HG03196 (cell line): ENCODE measurements at regions not wholly inside any gene's neighbourhood (a gene's known extent, or its start where the extent isn't known, plus 50 kb on each side); places are given as distances from the start of the nearest gene placed in this dataset.

Experiments used
- ATAC-seq: cut with Tn5 transposase; IDR thresholded peaks from one replicate; pipeline ENCODE4 v1.9.1; 2021; ENCODE audit not compliant: unreplicated experiment

DNA sequence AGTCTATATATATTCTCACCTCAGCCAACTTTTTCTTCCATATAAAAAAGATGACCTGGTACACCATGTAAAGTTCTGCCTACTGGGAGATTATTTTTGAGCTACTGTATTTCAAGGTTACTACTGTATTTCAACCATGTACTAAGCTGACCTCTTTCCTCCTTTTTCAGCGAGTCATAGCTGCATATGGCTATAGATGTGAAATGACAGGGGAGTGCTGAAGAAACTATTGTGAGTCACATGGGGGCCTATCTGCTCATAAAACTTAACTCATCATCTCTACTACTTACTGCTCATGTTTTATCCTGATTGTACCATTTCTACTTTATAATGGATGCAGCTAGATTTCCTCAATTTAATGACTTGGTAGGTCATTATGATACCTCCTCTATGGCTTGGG, 571.4 kb upstream of the ATP2B1 start:
- ATAC-seq, result peak; percentile 31

DNA sequence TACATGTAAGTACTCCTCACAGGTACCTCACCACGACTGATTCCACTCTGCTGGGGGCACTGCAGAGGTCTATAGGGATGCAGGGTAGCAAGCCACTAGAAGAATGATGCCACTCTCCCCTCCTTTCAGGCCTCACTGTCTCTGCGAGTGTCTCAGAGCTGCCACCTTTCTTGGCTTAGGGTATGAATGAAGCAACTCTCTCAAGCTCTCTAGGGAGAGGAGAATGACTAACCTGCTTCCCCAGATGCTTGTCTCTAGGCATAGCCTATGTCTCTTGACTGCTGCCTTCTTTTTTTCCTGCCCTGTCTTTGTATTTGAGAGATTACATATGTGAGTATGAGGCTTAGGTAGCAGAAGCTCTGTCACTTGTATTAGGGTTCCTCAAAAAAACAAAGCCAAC, 566.5 kb upstream of the ATP2B1 start:
- ATAC-seq, result no peak

DNA sequence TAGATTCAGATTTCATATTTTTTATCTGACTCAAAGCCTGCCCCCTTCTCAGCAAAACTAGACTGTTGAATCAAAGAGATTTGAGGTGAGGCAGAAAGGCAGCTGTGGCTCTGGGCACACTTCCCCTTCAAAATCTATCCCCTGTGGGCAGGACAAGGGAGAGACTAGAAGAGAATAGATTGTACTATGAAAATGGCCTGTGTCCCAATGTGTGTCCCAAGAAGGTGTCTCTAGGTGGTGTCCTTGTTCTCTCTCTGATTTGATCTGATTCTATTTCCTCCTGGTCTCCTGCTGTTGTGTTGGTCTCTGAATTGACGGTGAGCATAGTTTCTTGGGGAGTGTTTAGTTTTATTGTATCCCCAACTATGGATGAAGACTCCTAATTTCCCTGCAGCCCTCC, 565.8 kb upstream of the ATP2B1 start:
- no peak for ATAC-seq

DNA sequence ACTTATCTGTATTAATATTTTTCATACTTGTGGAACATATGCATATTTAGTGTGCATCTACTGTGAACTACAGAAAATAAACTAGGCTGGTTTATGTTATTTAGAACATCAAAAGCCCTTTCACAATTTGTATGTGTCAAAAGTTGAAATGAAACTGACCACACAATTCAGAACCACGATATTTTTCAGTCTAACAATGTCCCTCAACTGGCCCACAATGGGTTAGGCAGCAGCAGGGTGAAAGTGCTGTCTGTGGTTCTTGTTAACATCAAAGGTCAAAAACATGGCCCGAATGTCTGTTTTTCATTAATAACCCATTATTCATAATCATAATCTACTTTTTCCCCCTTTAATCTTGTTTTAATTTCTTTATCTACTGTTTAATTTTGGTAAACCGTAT, 559.9 kb upstream of the ATP2B1 start:
- ATAC-seq, result no peak

DNA sequence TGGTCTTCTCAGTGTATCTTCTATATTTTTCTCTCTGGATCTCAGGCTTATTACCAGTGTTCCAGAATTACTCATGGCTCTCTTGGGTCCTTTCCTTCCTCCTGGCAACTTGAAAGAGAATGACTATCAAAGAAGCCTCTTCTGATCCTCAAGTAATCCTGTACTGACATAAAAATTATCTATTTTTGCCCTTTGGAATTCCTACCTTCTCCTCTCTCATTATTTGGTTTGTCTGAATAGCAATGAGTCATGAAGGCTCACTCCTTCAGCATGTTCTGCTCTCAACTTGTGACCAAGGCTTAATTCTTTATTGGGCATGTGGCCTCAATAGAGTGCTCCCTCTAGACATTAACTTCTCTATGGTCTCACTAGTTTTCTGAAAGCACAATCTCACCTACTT, 553.6 kb upstream of the ATP2B1 start:
- no peak for ATAC-seq

DNA sequence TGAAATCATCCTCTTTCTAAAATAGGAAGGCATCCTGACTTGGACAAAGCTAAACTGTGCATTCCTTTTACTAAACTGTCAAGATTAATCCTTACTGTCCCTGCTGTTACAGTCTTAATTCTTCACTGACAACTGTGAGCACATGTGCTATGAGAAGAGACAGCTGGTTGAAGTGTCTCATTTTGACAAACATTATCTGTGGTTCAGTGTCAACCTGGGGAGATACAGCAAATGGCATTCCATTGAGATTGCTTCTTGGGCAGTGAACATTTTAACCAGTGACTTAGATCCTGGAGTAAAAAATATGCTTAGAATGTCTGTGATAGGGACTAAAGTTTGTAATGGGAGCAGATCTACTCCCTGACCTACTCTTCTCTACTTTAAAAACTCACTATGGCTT, 552.6 kb upstream of the ATP2B1 start:
- no peak for ATAC-seq

DNA sequence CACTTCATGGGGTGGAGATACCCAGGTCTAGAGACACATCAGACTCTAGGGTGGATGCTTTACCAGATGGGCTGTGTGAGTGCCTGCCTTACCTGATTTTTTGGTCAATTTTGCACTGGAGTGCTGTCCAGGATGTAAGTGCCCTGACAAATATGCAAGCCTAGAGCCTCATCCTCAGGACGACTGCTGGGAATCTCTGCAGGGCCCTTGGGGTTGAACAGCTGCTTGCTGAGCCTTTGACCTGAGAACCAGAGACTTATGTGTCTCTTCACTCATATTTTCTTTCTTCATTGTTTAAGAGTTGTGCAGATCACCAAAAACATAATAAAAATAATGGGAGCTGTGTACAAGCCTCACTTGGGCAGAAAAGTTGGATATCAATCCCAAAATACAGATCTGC, 551.5 kb upstream of the ATP2B1 start:
- ATAC-seq, result no peak

DNA sequence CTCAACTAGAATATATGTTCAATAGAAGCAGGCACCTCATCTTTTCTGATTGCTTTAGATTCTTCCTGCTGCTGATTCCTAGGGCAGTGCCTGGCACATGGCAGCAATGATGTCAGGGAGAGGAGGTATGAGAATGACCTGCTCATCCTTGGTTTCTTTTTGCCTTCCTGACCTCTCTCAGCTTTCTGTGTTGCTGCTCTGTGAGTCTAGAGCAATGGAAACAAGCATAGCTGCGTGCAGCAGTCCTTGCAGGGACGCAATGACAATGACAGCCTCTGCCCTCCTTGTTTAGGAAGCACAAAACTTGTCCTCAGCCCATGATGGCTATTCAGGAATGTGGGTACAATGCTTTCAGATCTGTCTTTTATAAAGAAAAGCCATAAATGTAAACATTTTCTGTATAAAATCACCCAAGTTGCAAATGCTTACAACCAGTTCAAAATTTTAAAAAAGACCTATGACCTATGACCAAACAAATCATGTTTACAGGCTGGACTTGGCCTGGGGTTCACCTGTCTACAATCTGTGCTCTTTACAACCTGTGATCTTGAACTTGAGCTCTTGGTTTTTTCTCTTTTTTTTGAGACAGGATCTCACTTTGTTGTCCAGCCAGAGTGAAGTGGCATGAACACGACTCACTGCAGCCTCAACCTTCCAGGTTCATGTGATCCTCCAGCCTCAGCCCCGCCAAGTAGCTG, 549.4 kb upstream of the ATP2B1 start:
- no peak for ATAC-seq

DNA sequence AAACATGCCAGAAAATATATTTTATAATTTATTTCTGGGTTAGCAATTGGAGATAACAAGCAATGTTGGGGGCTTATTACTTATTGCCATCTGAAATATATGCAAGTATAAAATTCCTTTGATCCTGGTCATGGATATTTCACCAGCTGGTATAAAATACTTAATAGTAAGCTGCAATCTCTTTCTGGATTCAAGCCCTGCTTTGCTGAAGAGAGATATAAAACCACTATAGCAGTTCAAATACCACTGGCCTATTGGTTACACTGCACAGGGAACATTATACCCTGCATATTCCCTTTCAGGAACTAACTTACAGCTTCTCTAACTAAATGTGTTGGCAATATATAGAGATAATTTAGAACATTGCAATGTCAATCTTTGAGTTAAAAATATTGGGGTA, 546.2 kb upstream of the ATP2B1 start:
- ATAC-seq, result no peak

DNA sequence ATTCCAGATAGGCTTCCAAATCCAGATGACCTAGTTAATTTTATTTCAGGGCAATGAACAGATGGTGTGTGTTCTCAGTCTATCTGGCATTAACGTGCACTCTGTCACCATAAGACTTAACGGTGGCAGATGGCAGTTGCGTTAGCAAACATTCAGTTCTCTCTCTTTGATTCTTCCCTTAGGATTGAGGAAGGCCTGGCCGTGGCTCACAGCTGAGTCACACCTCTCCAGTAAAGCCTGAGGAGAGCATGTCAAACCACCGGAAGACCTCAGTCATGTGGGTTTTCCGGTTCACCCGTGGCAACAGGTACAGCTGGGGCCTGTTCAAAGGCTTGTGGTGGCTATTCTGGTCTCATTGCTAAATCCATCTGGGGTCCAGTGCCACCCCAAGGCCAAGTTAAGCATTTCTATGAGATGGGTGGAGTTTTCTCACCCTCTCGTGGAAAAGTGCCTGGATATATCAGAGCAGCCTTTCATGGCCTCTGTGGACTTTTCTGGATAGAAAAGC, 545.1 kb upstream of the ATP2B1 start:
- ATAC-seq, result peak; percentile 100

DNA sequence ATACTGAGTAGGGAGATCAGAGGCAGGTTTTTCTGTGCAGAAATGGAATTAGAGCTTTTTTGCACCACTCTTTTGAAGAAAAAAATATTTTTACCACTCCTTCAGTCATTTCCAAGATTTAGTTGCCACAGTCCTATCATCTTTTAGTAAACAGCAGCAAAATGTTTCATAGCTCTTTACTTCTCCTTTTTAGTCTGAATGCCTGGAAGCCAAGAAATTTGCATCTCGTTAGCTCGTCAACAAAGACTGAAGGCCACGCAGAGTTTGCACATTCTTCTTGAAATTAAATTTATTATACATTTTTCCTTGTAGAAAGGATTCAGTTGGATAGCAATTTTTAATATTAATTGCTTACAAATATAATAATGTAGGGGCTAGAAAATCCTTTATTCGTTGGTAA, 544.5 kb upstream of the ATP2B1 start:
- no peak for ATAC-seq

DNA sequence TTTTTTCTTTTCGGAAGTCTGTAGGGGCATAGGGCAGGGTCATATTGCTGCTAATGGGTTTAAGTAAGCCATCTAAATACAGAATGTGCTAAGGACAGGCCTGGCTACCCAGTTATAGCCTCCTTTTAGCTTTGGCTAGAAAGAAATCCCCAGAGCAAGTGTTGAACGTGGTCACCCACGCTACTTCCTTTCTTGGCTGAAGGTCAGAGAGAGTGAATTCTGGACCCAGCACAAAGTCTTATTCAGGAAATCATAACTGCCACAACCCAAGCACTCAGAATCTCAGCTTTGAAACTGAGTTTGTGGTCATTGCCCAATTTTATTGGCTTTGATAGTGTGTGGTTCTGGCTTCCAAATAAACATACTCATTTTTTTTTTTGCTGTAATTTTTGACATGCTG, 542.1 kb upstream of the ATP2B1 start:
- ATAC-seq, result no peak

DNA sequence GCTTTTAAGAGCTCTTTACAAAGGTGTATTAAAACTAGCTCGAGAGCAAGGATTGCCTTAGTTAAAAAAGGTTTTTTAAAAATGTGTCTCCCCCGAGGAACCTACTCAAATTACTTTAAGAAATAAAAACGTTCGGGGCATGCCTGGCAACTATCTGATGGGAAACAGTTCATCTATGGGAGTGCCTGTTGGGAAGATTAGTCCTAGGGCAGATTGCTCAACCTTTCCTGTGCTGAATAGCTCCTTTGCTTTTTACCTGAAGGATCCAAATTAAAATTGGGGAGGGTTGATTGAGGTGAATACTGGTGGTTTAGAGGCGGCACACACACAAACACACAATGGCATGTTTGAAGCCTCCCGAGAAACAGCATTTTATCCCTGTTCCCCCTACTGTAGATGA, 541.4 kb upstream of the ATP2B1 start:
- ATAC-seq, result no peak

DNA sequence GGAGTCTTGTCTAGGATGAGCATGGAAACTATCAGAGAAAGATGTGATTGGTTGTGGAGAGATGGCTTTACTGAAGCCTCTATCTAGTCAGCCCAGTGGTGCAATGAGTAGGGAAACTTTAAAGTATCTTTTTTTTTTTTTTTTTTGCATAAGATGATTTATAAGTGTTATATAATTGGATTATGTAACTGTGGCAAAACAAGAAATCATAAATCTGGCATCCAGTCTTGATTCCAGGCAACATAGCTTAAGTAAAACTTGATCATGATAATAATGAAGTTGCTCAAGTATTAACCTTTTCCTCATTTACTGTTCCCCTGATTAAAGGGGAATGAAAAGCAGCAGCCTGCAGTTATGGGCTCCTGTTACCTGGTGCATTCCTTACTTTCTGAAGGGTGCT, 538.0 kb upstream of the ATP2B1 start:
- ATAC-seq, result no peak

DNA sequence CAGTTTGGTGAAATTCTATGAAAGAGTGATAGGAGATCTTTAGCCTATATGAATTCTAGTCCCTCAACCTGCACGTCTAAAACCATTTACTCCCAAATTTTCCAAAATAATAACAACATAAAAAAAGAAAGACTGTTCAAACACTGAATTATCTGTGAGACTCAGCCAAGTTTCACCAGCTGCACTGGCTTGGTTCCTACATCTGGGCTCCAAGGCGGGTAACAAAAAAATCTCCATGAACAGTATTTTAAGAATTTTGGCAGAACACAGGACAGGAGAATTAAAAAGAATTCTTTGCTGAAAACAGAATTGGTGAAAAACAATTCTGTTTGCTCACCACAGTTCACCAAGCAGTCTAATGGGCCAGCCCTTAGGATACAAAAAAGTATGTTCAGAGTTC, 536.8 kb upstream of the ATP2B1 start:
- no peak for ATAC-seq

DNA sequence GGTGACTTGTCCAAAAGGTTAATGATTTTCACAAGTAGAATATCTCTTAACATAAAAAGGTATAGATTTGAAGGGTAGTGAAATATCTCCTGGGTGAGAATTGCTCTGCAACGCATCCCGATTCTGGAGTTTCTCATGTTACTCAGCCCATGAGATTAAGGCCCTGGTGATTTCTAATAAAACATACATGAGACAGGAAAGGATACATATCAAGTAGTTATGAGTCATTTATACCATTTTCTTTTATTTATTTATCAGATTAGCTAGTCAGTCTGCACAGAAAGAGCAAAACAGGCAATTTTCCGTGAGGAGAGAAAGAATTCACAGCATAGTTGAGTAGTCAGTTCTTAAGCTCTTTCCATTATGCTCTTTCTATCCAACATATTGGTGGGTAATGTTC, 535.6 kb upstream of the ATP2B1 start:
- ATAC-seq, result no peak

DNA sequence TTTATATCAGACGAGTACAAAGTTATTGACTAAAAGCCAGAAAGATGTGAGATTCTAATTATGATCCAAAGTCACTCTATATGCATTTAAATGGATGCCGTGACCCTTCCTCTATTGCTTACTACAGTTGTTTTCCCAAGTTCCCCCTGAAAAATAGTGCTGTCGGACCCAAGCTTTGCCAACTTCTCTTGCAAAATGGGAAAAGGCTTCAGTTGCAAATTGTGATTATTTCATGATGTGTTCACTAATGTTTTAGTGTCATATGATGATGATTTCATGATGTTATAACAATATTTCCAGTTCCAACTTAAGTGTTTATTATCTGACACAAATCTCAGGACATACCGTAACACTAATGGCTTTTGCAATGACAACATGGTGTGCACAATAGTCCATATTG, 534.6 kb upstream of the ATP2B1 start:
- no peak for ATAC-seq

DNA sequence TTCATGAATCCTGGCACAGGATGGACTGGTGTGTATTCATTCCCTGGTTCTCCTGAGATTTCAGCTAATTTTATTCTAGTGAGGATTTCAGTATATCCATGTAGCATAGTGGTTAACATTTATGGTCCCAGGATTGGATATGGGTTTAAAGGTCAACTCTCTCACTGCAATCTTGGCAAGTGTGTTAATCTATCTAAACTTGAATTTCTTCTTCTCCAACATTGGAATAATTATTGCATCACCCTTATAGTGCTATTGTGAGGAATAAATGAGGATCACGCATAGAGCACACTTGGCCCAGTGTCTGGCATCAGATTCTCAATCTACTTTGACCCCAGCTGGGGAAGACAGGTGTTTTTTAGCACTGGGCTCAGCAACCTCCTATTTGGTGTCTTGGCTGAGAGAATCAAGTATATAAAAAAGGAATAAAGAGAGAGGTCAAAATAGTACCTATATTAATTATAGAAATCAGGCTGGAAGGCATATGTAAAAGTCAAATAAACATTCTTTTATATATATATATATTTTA, 531.2 kb upstream of the ATP2B1 start:
- ATAC-seq, result no peak

DNA sequence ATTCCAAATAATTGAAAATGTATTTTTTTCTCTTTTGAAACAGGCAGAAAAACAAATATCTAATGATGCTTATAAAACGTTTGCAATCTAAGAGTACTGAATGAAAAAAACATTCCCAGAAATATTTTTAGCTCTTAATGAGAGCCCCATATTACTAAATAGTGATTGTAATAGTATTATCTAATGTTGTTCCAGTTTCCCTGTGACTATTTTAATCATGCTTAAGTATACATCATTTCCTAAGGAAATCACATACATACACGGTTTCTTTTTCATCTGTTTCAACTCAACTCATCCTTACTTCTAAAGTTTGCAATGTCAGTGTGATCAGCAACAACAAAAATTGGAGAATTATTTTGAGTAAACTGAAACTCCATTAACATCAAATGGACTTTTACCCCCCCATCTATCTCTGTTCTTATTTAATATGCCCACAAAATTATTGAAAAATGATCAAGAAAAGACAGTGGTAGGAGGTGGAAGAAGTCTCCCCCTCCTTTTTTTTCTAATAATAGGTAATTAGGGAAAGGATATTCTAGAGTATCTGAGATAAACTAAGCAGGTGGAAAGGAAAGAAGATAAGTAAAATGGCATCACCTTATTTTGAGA, 530.1 kb upstream of the ATP2B1 start:
- ATAC-seq, result no peak

DNA sequence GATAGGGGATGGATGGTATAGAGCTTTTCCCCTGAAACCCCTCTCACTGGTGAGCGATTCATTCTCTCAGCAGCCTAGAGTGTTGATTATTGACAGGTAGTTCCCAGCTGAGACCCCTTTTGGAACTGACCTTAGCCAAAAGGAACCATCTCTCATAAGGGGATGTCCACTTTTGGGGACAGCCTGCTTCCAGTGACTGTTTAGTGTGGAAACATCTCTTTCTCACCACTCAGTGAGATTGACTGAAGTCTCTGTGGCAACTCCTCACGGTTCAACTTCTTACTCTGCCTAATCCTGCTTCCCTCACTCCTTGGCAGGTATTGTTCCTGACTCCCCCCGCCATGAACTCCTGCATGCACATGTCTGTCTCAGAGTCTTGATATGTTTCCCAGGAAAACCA, 529.2 kb upstream of the ATP2B1 start:
- ATAC-seq, result no peak

DNA sequence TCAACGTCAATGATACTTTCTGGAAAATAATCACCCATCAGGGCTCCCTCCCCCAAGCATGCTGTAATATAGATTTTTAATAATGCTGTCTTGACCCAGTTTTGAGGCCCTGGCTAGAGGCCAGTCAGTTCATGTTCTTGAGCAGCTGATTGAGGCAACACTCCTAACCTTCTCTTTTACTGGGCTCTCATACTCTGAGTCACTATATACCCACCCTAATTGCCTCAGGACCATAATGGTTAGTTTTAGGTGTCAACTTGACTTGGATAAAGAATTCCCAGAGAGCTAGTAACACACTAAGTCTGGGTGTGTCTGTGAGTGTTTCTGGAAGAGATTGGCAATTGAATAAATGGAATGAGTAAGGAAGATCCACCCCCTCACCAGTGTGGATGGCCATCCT, 527.0 kb upstream of the ATP2B1 start:
- no peak for ATAC-seq

DNA sequence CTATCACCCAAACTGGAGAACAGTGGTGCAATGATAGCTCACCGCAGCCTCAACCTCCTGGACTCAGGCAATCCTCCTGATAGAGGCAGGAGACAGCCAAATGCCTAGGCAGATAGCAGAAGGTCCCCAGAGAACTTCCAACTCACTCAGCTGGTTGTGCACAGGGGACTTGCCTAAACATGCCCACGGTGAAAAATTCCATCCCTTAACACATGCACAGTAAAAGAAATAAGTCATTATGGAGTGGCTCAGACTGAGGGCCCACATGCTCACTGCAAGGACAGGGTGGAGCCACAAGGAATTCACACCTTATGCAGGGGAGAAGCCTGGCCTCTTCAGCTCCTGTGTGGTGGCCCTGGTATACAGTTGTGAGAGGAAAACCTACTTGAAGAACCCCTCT, 525.8 kb upstream of the ATP2B1 start:
- no peak for ATAC-seq
